ENCODE measurements at regions not wholly inside any gene's neighbourhood (a gene's known extent, or its start where the extent isn't known, plus 50 kb on each side); places are given as distances from the start of the nearest gene placed in this dataset.

DNA sequence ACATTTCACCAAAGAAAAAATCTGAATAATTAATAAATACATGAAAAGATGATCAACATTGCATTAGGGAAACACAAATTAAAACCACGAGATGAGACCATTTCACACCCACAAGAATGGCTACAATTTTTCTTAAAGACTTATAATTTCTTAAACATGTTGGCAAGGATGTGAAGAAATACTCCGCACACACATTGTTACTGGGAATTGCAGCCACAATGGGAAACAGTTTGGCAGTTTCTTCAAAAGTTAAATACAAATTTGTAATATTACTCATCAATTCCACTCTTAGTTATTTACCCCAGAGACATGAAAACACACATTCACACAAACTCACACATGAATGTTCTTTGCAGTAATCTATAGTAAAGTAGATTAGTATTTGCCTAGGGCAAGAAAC, 363.3 kb upstream of the SMIM21 start:
- no peaks in the 10 kb centered on the region for H3K36me3 ChIP-seq
- no peak overlapping the region for H3K4me3 ChIP-seq
- no peaks in the 10 kb centered on the region for H3K4me1 ChIP-seq
- TF ChIP-seq, protein P1, sequence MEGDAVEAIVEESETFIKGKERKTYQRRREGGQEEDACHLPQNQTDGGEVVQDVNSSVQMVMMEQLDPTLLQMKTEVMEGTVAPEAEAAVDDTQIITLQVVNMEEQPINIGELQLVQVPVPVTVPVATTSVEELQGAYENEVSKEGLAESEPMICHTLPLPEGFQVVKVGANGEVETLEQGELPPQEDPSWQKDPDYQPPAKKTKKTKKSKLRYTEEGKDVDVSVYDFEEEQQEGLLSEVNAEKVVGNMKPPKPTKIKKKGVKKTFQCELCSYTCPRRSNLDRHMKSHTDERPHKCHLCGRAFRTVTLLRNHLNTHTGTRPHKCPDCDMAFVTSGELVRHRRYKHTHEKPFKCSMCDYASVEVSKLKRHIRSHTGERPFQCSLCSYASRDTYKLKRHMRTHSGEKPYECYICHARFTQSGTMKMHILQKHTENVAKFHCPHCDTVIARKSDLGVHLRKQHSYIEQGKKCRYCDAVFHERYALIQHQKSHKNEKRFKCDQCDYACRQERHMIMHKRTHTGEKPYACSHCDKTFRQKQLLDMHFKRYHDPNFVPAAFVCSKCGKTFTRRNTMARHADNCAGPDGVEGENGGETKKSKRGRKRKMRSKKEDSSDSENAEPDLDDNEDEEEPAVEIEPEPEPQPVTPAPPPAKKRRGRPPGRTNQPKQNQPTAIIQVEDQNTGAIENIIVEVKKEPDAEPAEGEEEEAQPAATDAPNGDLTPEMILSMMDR (IDR thresholded peaks at IDR 0.05) = no peak
- TF ChIP-seq POLR2A (IDR thresholded peaks at IDR 0.05; ENCODE audit: low read depth) (no peak), POLR2AphosphoS5 (IDR thresholded peaks at IDR 0.05) (no peak), EP300 (IDR thresholded peaks at IDR 0.05) (no peak)
- intact Hi-C loops (cut with DNase I) = no loop called here
- H3K9me3 ChIP-seq = peaks cover 0 to 13% (median 6%) of the 10 kb centered on the region in 4 donors
- 78% methylated on average over 2 of the region's 2 CpGs for WGBS
- H3K27me3 ChIP-seq = no peaks in the 10 kb centered on the region
- DNase-seq (ENCODE audit: extremely low spot score) = no peak
- H3K27ac ChIP-seq (replicated peaks in 1 of 4) = no peak overlapping the region

DNA sequence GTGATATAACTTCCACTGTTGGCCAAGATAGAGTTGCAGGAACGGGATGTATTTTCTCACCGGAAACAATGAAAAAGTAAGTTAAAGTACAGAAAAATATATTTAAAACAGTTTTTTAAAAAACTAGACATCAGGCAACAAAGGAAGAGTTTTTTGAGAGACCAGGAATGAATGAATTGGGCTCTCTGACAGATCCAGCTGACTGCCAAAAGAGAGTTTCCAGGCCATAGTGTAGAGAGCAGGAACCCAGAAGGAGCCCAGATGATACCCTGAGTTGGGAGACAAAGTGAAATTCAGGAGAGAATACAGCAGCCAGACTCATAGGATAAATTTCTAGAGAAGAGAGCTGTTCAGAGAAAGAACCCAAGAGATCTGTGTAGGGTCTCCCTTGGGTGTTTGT, 362.6 kb upstream of the SMIM21 start:
- no peaks in the 10 kb centered on the region for H3K27me3 ChIP-seq
- H3K27ac ChIP-seq (replicated peaks in 1 of 4) = no peak overlapping the region
- WGBS = 86% methylated on average over 2 of the region's 2 CpGs
- TF ChIP-seq POLR2A (IDR thresholded peaks at IDR 0.05; ENCODE audit: low read depth) (no peak), EP300 (IDR thresholded peaks at IDR 0.05) (no peak), POLR2AphosphoS5 (IDR thresholded peaks at IDR 0.05) (no peak)
- TF ChIP-seq, protein P1 (IDR thresholded peaks at IDR 0.05) = no peak
- H3K36me3 ChIP-seq = no peaks in the 10 kb centered on the region
- H3K4me3 ChIP-seq = no peak overlapping the region
- H3K4me1 ChIP-seq = no peaks in the 10 kb centered on the region
- DNase-seq (ENCODE audit: extremely low spot score) = no peak
- H3K9me3 ChIP-seq = peaks cover 0 to 13% (median 6%) of the 10 kb centered on the region in 4 donors
- intact Hi-C loops (cut with DNase I) = no loop called here

DNA sequence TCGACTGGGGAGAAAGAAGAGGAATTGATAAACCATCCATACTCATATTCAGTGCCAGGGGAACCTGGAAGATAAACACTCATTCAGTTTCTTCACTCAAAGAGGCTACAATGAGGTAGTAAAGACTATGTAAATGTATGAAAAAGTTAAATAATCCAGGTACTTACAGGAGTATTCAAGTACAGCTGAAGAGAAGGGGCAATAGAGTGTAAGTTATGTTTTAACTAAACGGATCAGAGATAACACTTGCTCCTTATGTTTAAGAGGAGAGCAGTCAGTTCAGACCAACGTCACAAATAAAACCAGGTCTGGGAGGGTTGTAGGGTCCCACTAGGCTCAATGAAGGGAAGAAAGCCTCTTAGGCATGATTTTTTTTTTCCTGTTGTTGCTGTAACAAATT, 358.3 kb upstream of the SMIM21 start:
- no peak for TF ChIP-seq POLR2AphosphoS5 (IDR thresholded peaks at IDR 0.05)
- TF ChIP-seq POLR2A (IDR thresholded peaks at IDR 0.05; ENCODE audit: low read depth) = no peak
- no peak for TF ChIP-seq EP300 (IDR thresholded peaks at IDR 0.05)
- TF ChIP-seq, protein P1 (IDR thresholded peaks at IDR 0.05) = no peak
- WGBS = 80% methylated on average over 3 of the region's 3 CpGs
- intact Hi-C loops (cut with DNase I) = no loop called here
- H3K27me3 ChIP-seq = peaks cover 0 to 12% (median 0%) of the 10 kb centered on the region in 4 donors
- no peaks in the 10 kb centered on the region for H3K36me3 ChIP-seq
- H3K4me1 ChIP-seq = no peaks in the 10 kb centered on the region
- H3K27ac ChIP-seq (replicated peaks in 1 of 4) = no peak overlapping the region
- no peaks in the 10 kb centered on the region for H3K9me3 ChIP-seq
- H3K4me3 ChIP-seq = no peak overlapping the region
- DNase-seq (ENCODE audit: extremely low spot score) = no peak

DNA sequence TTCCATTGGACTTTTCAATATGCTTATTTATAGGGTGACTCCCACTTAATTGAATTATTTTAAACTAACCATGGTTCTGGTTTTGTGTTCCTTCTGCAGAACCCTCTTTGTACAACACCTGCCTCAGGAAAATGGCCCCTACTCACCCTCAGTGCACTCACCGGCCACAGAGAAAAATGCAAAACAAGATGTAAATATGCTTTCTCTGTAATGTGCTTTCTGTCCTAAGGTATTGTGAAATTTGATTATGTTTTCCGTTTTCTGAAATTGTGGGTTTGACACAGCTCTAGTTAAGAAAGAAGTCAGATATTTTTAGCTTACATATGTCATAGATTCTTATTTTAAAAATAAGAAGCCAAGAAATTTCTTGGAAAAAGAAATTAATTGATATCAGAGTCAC, 357.7 kb upstream of the SMIM21 start:
- intact Hi-C loops (cut with DNase I) = no loop called here
- no peaks in the 10 kb centered on the region for H3K9me3 ChIP-seq
- TF ChIP-seq EP300 (IDR thresholded peaks at IDR 0.05) (no peak), POLR2AphosphoS5 (IDR thresholded peaks at IDR 0.05) (no peak), POLR2A (IDR thresholded peaks at IDR 0.05; ENCODE audit: low read depth) (no peak)
- TF ChIP-seq, protein P1 (IDR thresholded peaks at IDR 0.05) = no peak

DNA sequence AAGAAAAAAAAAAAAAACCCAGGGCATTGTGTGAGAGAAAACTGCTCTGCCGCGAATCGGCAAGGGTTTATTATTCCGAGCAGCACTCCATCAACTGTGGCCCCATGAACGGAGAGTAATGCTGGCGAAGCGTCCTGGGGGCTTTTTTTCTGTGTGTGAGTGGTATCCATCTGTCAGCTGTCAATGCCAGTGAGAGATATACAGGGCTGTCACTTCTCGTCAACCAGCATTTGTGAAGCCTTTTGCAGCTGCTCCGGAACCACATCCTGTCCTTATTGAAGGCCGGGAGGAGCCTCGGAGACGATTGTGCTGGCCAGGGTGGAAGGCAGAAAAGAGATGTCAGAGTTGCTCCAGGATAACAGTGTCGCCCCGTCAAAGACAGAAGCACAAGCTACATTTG, 356.9 kb upstream of the SMIM21 start:
- TF ChIP-seq POLR2AphosphoS5 (IDR thresholded peaks at IDR 0.05) (no peak), EP300 (IDR thresholded peaks at IDR 0.05) (no peak), POLR2A (IDR thresholded peaks at IDR 0.05; ENCODE audit: low read depth) (no peak)
- TF ChIP-seq, protein P1 (IDR thresholded peaks at IDR 0.05) = no peak
- Histone ChIP-seq H3K4me3 (no peak overlapping the region), H3K9me3 (no peaks in the 10 kb centered on the region), H3K27ac (replicated peaks in 1 of 4) (no peak overlapping the region), H3K36me3 (no peaks in the 10 kb centered on the region), H3K4me1 (no peaks in the 10 kb centered on the region), H3K27me3 (peaks cover 0 to 12% (median 0%) of the 10 kb centered on the region in 4 donors)
- intact Hi-C loops (cut with DNase I) = no loop called here
- DNase-seq (ENCODE audit: extremely low spot score) = no peak
- 44% methylated on average over 14 of the region's 14 CpGs for WGBS

More for the DNA sequence above, 357.7 kb upstream of the SMIM21 start:
- peaks cover 0 to 12% (median 0%) of the 10 kb centered on the region in 4 donors for H3K27me3 ChIP-seq
- no peak overlapping the region for H3K27ac ChIP-seq (replicated peaks in 1 of 4)
- no peaks in the 10 kb centered on the region for H3K36me3 ChIP-seq
- H3K4me1 ChIP-seq = no peaks in the 10 kb centered on the region
- 79% methylated on average over 2 of the region's 2 CpGs for WGBS
- H3K4me3 ChIP-seq = no peak overlapping the region
- DNase-seq (ENCODE audit: extremely low spot score) = no peak
